Upper lobe of left lung (tissue), 6 donors: ENCODE measurements at regions not wholly inside any gene's neighbourhood (a gene's known extent, or its start where the extent isn't known, plus 50 kb on each side); places are given as distances from the start of the nearest gene placed in this dataset.

ENCODE experiments used
- ATAC-seq, 2 donors: fragments of 200-7000 bp; cut with Tn5 transposase; one replicate each; pipeline ENCODE4 v1.9.1; 2022; ENCODE audit warnings: mild to moderate bottlenecking in 2 of 2, moderate library complexity in 2 of 2; ENCODE audit not compliant: low FRiP score in 2 of 2
- DNase-seq, 2 donors: peaks; one replicate each; pipeline ENCODE4 v3.0.0-alpha.2; 2019 to 2020
- H3K27ac ChIP-seq, 4 donors: fragments of 200-600 bp; sonication (generic); one replicate each; pipeline ENCODE4 v1.5.1; 2016 to 2019
- H3K27me3 ChIP-seq, 4 donors: fragments of 200-600 bp; sonication (generic); one replicate each; pipeline ENCODE4 v1.5.1; 2017 to 2019
- H3K36me3 ChIP-seq, 4 donors: fragments of 200-600 bp; sonication (generic); one replicate each; pipeline ENCODE4 v1.5.1; 2016 to 2019
- H3K4me1 ChIP-seq, 4 donors: fragments of 200-600 bp; sonication (generic); one replicate each; pipeline ENCODE4 v1.5.1; 2018 to 2019
- H3K4me3 ChIP-seq, 4 donors: fragments of 200-600 bp; sonication (generic); one replicate each; pipeline ENCODE4 v1.5.1; 2017 to 2019; ENCODE audit warnings: mild to moderate bottlenecking in 2 of 4, moderate library complexity in 1 of 4
- H3K9me3 ChIP-seq, 4 donors: fragments of 200-600 bp; sonication (generic); one replicate each; pipeline ENCODE4 v1.5.1; 2018 to 2019
- EP300 ChIP-seq, 4 donors: sonication (generic); formaldehyde crosslinking; IDR thresholded peaks; one replicate each; pipeline ENCODE4 v1.5.1; 2017; ENCODE audit warnings: antibody characterized with exemption in 4 of 4, control low read depth in 2 of 4
- POLR2A ChIP-seq, 4 donors: fragments of 450-650 bp; IDR thresholded peaks; one replicate each; pipeline ENCODE4 v1.5.1; 2016 to 2017; ENCODE audit warnings: antibody characterized with exemption in 4 of 4, mild to moderate bottlenecking in 2 of 4
- POLR2AphosphoS5 ChIP-seq, 2 donors: sonication (generic); formaldehyde crosslinking; IDR thresholded peaks; one replicate each; pipeline ENCODE4 v1.5.1; 2017; ENCODE audit warnings: antibody characterized with exemption in 2 of 2
- WGBS, 2 donors: methylation state at CpG; one replicate each; pipeline ENCODE4 v1.1.5; 2017 to 2018; 5-methylcytosine and 5-hydroxymethylcytosine counted together
- TF ChIP-seq, protein P1 (sequence below), 6 experiments: fragments of 450-650 bp in 4 of 6; fragments of 200-600 bp in 2 of 6; sonication (generic) in 2 of 6; IDR thresholded peaks; one replicate each; pipeline ENCODE4 v1.5.1; 2016 to 2019; ENCODE audit warnings: antibody characterized with exemption in 6 of 6
- donor health status: DM: no; HTN: no; CAD: no; lungs with moderate emphysema.
- donor health status: DM: no; HTN: yes; CAD: no; lungs with severe emphysema.

DNA sequence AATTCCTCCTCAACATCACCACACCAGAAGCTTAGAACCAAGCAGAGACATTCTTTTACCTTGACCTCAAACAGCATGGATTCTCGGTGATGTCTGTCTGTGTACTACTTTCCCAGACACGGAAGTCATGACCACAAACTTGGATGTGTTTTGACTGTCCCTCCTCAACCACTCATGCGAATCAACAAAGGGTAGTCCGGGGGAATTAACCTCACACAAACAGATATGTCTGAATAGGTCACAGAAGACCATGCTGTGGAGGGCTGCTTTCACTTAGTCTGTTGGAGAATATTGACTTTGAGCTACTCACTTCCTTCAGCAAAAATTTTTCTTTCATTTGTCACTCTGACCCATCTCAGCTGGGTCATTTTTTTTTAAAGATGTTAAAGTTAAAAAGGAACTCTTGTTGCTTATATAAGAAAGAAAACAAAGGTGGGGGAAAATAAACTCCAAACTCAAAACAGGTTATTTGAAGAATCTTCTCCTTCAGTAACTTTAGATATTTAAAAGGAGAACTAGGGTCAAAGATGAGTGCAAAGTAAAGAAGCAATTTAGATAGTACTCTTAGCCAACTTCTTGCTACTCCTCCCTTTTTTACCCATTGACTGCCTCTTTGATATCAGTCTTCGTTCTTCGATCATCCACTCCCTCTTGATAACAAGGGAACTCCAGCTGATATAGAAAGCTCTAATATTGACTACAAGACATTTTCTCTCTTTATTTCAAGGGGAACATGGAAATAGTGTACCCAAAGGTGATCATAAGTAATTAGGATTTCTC, 343.4 kb upstream of the CDH6 start:
- 74 to 77% methylated on average over 6 of the region's 6 CpGs for WGBS, 2 donors
- DNase-seq = no peak

GRCh38 chr5:30846171-30846570, 347.3 kb upstream of the CDH6 start:
- no peaks in the 10 kb centered on the region for H3K36me3 ChIP-seq
- H3K9me3 ChIP-seq = no peaks in the 10 kb centered on the region
- no peaks in the 10 kb centered on the region for H3K27me3 ChIP-seq
- no peaks in the 10 kb centered on the region for H3K4me1 ChIP-seq
- no peak overlapping the region for H3K4me3 ChIP-seq
- DNase-seq (no peak), ATAC-seq (no peak)
- H3K27ac ChIP-seq = no peak overlapping the region
- TF ChIP-seq, protein P1, sequence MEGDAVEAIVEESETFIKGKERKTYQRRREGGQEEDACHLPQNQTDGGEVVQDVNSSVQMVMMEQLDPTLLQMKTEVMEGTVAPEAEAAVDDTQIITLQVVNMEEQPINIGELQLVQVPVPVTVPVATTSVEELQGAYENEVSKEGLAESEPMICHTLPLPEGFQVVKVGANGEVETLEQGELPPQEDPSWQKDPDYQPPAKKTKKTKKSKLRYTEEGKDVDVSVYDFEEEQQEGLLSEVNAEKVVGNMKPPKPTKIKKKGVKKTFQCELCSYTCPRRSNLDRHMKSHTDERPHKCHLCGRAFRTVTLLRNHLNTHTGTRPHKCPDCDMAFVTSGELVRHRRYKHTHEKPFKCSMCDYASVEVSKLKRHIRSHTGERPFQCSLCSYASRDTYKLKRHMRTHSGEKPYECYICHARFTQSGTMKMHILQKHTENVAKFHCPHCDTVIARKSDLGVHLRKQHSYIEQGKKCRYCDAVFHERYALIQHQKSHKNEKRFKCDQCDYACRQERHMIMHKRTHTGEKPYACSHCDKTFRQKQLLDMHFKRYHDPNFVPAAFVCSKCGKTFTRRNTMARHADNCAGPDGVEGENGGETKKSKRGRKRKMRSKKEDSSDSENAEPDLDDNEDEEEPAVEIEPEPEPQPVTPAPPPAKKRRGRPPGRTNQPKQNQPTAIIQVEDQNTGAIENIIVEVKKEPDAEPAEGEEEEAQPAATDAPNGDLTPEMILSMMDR (IDR thresholded peaks at IDR 0.05) = no peak
- TF ChIP-seq POLR2A (IDR thresholded peaks at IDR 0.05) = no peak
- no peak for TF ChIP-seq POLR2AphosphoS5 (IDR thresholded peaks at IDR 0.05)
- no peak for TF ChIP-seq EP300 (IDR thresholded peaks at IDR 0.05)

More for the DNA sequence above, 343.4 kb upstream of the CDH6 start:
- H3K9me3 ChIP-seq = no peaks in the 10 kb centered on the region
- no peak for ATAC-seq
- H3K27me3 ChIP-seq = no peaks in the 10 kb centered on the region
- no peak overlapping the region for H3K4me3 ChIP-seq
- TF ChIP-seq POLR2A (IDR thresholded peaks at IDR 0.05) = no peak
- H3K27ac ChIP-seq = no peak overlapping the region
- no peaks in the 10 kb centered on the region for H3K36me3 ChIP-seq
- H3K4me1 ChIP-seq = no peaks in the 10 kb centered on the region

DNA sequence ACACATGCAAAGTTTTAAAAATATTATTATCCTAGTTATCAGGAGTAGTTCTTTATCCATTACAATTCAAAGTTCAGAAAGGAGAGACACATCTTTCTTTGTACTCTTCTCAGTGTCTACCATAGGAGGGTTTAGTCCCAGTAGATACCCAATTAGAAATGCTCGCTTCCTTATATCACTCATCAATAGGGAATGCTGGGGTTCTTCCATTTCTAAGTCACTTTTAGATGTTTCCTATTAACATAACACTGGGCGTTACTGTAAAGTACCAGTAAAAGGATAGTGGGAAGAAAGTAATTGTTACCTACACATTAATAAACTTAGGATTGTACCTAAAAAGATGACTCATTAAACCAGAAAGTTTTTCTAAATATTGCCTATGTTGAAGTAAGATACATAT, 348.3 kb upstream of the CDH6 start:
- Histone ChIP-seq H3K27ac (no peak overlapping the region), H3K27me3 (no peaks in the 10 kb centered on the region), H3K4me3 (no peak overlapping the region), H3K9me3 (no peaks in the 10 kb centered on the region), H3K4me1 (no peaks in the 10 kb centered on the region), H3K36me3 (no peaks in the 10 kb centered on the region)
- TF ChIP-seq POLR2A (IDR thresholded peaks at IDR 0.05) (no peak), EP300 (IDR thresholded peaks at IDR 0.05) (no peak), POLR2AphosphoS5 (IDR thresholded peaks at IDR 0.05) (no peak)
- TF ChIP-seq, protein P1 (IDR thresholded peaks at IDR 0.05) = no peak
- ATAC-seq = no peak
- WGBS, 2 donors = 59 to 66% methylated on average over 2 of the region's 2 CpGs
- DNase-seq = no peak

DNA sequence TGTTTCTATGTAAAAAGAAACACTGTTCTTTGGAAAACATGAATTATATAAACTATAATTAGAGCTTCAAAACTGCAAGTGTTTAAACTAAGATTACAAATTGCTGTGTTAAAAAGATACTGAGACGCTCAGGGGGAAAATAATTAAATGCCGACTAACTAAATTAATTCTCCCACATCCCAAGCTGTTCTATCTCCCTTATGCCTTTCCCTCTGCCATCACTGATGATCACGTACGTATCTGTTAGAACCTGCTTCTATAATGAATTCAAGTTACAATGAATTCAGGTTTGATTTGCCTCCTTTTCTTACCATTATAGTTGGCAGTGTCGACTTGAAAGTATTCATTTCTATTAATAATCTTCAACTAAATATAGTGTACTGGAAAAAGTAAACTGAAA, 349.9 kb upstream of the CDH6 start:
- TF ChIP-seq EP300 (IDR thresholded peaks at IDR 0.05) = no peak
- TF ChIP-seq, protein P1 (IDR thresholded peaks at IDR 0.05) = no peak
- TF ChIP-seq POLR2AphosphoS5 (IDR thresholded peaks at IDR 0.05) = no peak
- TF ChIP-seq POLR2A (IDR thresholded peaks at IDR 0.05) = no peak
- Histone ChIP-seq H3K4me1 (no peaks in the 10 kb centered on the region), H3K36me3 (no peaks in the 10 kb centered on the region), H3K27me3 (no peaks in the 10 kb centered on the region), H3K4me3 (no peak overlapping the region), H3K27ac (no peak overlapping the region), H3K9me3 (no peaks in the 10 kb centered on the region)
- ATAC-seq = no peak
- no peak for DNase-seq
- WGBS, 2 donors = 86 to 94% methylated on average over 5 of the region's 5 CpGs

DNA sequence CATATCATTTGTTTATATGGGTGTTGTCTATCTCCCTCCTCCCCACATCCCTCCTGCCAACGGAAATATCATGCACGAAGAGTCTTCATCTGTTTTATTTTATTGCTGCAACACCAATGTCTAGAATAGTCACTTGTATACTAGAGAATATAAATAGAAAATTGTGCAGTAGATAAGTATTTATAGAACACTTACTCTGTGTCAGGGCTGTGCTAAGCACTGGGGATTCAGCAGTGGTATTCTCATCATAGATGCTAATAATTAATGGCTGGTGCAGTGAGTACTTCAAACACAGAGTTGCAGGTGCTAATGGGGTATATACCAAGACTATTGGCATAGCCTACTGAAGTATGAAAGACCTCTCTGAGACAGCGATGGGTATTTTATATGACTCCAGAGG, 353.5 kb upstream of the CDH6 start:
- TF ChIP-seq EP300 (IDR thresholded peaks at IDR 0.05) (no peak), POLR2A (IDR thresholded peaks at IDR 0.05) (no peak), POLR2AphosphoS5 (IDR thresholded peaks at IDR 0.05) (no peak)
- TF ChIP-seq, protein P1 (IDR thresholded peaks at IDR 0.05) = no peak
- H3K27me3 ChIP-seq = no peaks in the 10 kb centered on the region
- H3K4me1 ChIP-seq = no peaks in the 10 kb centered on the region
- WGBS, 2 donors = 69 to 80% methylated on average over 3 of the region's 3 CpGs
- no peaks in the 10 kb centered on the region for H3K36me3 ChIP-seq
- no peaks in the 10 kb centered on the region for H3K9me3 ChIP-seq
- H3K4me3 ChIP-seq = no peak overlapping the region
- no peak for ATAC-seq
- H3K27ac ChIP-seq = no peak overlapping the region
- DNase-seq = no peak
